OCI-LY1 (cell line): ENCODE measurements at regions not wholly inside any gene's neighbourhood (a gene's known extent, or its start where the extent isn't known, plus 50 kb on each side); places are given as distances from the start of the nearest gene placed in this dataset.

ENCODE experiments used
- H2AFZ ChIP-seq: fragments of 200-600 bp; sonication (generic), shearing (Covaris generic); 2 replicates; pipeline ENCODE4 v1.6.0; 2014; ENCODE audit warnings: antibody characterized with exemption, mild to moderate bottlenecking, low read length
- H3F3A ChIP-seq: fragments of 200-600 bp; sonication (generic), shearing (Covaris generic); 2 replicates; pipeline ENCODE4 v1.6.0; 2014; ENCODE audit warnings: mild to moderate bottlenecking, antibody characterized with exemption, low read length, moderate library complexity; ENCODE audit not compliant: insufficient read depth
- H3K27ac ChIP-seq: fragments of 200-600 bp; sonication (generic); 2 replicates; pipeline ENCODE4 v1.5.1; 2014; ENCODE audit warnings: low read length, mixed run types, mild to moderate bottlenecking, low read depth; ENCODE audit not compliant: poor library complexity, severe bottlenecking
- H3K27me3 ChIP-seq: fragments of 200-600 bp; sonication (generic); 2 replicates; pipeline ENCODE4 v1.6.0; 2014; ENCODE audit warnings: antibody characterized with exemption, mild to moderate bottlenecking, low read length, moderate library complexity; ENCODE audit not compliant: insufficient read depth
- H3K36me3 ChIP-seq: fragments of 200-600 bp; sonication (generic); 2 replicates; pipeline ENCODE4 v1.6.1; 2014; ENCODE audit warnings: mild to moderate bottlenecking, antibody characterized with exemption, low read length, moderate library complexity, mixed read lengths; ENCODE audit not compliant: insufficient read depth
- H3K4me1 ChIP-seq: fragments of 200-600 bp; sonication (generic); 2 replicates; pipeline ENCODE4 v1.5.1; 2014; ENCODE audit warnings: mild to moderate bottlenecking, low read length, moderate library complexity; ENCODE audit not compliant: insufficient read depth, severe bottlenecking
- H3K4me2 ChIP-seq: fragments of 200-600 bp; sonication (generic), shearing (Covaris generic); 2 replicates; pipeline ENCODE4 v1.6.1; 2014; ENCODE audit warnings: low read length
- H3K4me3 ChIP-seq: fragments of 200-600 bp; sonication (generic); 2 replicates; pipeline ENCODE4 v1.5.1; 2014; ENCODE audit warnings: low read length, low read depth, mild to moderate bottlenecking, mixed read lengths; ENCODE audit not compliant: poor library complexity, severe bottlenecking
- H3K79me2 ChIP-seq: fragments of 200-600 bp; shearing (Covaris generic); 2 replicates; pipeline ENCODE4 v1.6.1; 2016; ENCODE audit warnings: mixed run types, low read length, mixed read lengths; ENCODE audit not compliant: insufficient read depth
- H3K9ac ChIP-seq: fragments of 200-600 bp; sonication (generic), shearing (Covaris generic); 2 replicates; pipeline ENCODE4 v1.6.1; 2014; ENCODE audit warnings: mild to moderate bottlenecking, low read length, mixed read lengths
- H3K9me2 ChIP-seq: fragments of 200-600 bp; sonication (generic), shearing (Covaris generic); 2 replicates; pipeline ENCODE4 v1.6.1; 2014; ENCODE audit warnings: low read depth, mild to moderate bottlenecking, low read length, mixed read lengths
- H3K9me3 ChIP-seq: fragments of 200-600 bp; shearing (Covaris generic); 2 replicates; pipeline ENCODE4 v1.6.1; 2014; ENCODE audit warnings: low read length, mixed read lengths
- H4K20me1 ChIP-seq: fragments of 200-600 bp; sonication (generic), shearing (Covaris generic); 2 replicates; pipeline ENCODE4 v1.6.0; 2016; ENCODE audit warnings: mild to moderate bottlenecking, low read length; ENCODE audit not compliant: insufficient read depth
- CTCF ChIP-seq: fragments of 200-600 bp; sonication (generic), shearing (Covaris generic); IDR thresholded peaks from 2 replicates; pipeline ENCODE4 v1.5.1; 2017; ENCODE audit warnings: mild to moderate bottlenecking, antibody characterized with exemption, low read length, moderate library complexity, mixed read lengths
- EZH2 ChIP-seq: fragments of 200-600 bp; sonication (generic), shearing (Covaris generic); IDR thresholded peaks from 2 replicates; pipeline ENCODE4 v1.8.0; 2017; ENCODE audit warnings: borderline replicate concordance, mixed run types, mild to moderate bottlenecking, antibody characterized with exemption, low read length, moderate library complexity, mixed read lengths

GRCh38 chr10:2813693-2814092 is 253.7 kb upstream of the PFKP start:
- H3K4me1 ChIP-seq: no peaks in the 10 kb centered on the region
- no peaks in the 10 kb centered on the region for H4K20me1 ChIP-seq
- H3K4me3 ChIP-seq: no peak overlapping the region
- no peaks in the 10 kb centered on the region for H3K27me3 ChIP-seq
- no peak for TF ChIP-seq CTCF
- TF ChIP-seq EZH2: no peak
- H3K9me3 ChIP-seq: no peaks in the 10 kb centered on the region
- no peaks in the 10 kb centered on the region for H3F3A ChIP-seq
- H3K9me2 ChIP-seq: no peaks in the 10 kb centered on the region
- no peak overlapping the region for H3K4me2 ChIP-seq
- no peak overlapping the region for H2AFZ ChIP-seq
- H3K27ac ChIP-seq: no peak overlapping the region
- no peaks in the 10 kb centered on the region for H3K36me3 ChIP-seq
- H3K9ac ChIP-seq: no peak overlapping the region
- H3K79me2 ChIP-seq: no peaks in the 10 kb centered on the region

GRCh38 chr10:2813286-2813685 is 254.1 kb upstream of the PFKP start:
- TF ChIP-seq EZH2 (no peak), CTCF (no peak)

DNA sequence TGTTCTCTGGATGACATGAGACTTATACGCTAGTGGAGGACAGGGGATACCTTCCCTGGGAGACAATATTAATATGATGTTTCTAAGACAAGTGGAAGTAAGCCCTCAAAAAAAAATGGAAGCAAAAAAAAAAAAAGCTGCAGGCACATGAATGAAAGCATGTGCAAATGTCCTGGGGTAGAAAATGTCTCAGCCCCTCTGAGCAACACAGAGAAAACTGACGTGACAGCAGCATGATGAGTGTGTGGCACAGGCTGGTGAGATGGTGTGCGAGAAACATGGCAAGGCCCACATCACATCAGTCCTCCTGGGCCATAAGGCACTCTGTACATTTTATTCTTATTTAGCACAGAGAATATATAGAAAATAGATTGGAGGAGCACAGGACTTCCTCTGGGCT is 254.7 kb upstream of the PFKP start:
- H3K9ac ChIP-seq: no peak overlapping the region

More at GRCh38 chr10:2813286-2813685, 254.1 kb upstream of the PFKP start:
- Histone ChIP-seq H3K4me1 (no peaks in the 10 kb centered on the region), H2AFZ (no peak overlapping the region), H3K4me3 (no peak overlapping the region), H3K9me3 (no peaks in the 10 kb centered on the region), H3F3A (no peaks in the 10 kb centered on the region), H4K20me1 (no peaks in the 10 kb centered on the region), H3K36me3 (no peaks in the 10 kb centered on the region), H3K27me3 (no peaks in the 10 kb centered on the region), H3K79me2 (no peaks in the 10 kb centered on the region), H3K27ac (no peak overlapping the region), H3K9ac (no peak overlapping the region), H3K4me2 (no peak overlapping the region), H3K9me2 (no peaks in the 10 kb centered on the region)

More for the DNA sequence above, 254.7 kb upstream of the PFKP start:
- no peaks in the 10 kb centered on the region for H3K36me3 ChIP-seq
- no peak for TF ChIP-seq EZH2
- no peak for TF ChIP-seq CTCF
- H3K9me2 ChIP-seq: no peaks in the 10 kb centered on the region
- no peak overlapping the region for H3K27ac ChIP-seq
- H3K27me3 ChIP-seq: no peaks in the 10 kb centered on the region
- H3K4me2 ChIP-seq: no peak overlapping the region
- no peaks in the 10 kb centered on the region for H3K4me1 ChIP-seq
- H4K20me1 ChIP-seq: no peaks in the 10 kb centered on the region
- H2AFZ ChIP-seq: no peak overlapping the region
- no peaks in the 10 kb centered on the region for H3K79me2 ChIP-seq
- no peaks in the 10 kb centered on the region for H3F3A ChIP-seq
- H3K4me3 ChIP-seq: no peak overlapping the region
- H3K9me3 ChIP-seq: no peaks in the 10 kb centered on the region
